Fibroblast of the aortic adventitia (primary cell): ENCODE measurements at regions not wholly inside any gene's neighbourhood (a gene's known extent, or its start where the extent isn't known, plus 50 kb on each side); places are given as distances from the start of the nearest gene placed in this dataset.

ENCODE experiments used
- DNase-seq: peaks from one replicate; pipeline ENCODE4 v3.0.0-alpha.2; 2010; ENCODE audit warnings: low read depth
- H3K4me3 ChIP-seq: 2 replicates; pipeline ENCODE4 v1.5.1; 2011; ENCODE audit warnings: low read depth, mild to moderate bottlenecking, control low read depth, low read length, moderate library complexity
- TF ChIP-seq, protein P1 (sequence below): IDR thresholded peaks from 2 replicates; pipeline ENCODE4 v1.5.1; 2011; ENCODE audit warnings: mild to moderate bottlenecking, low read length, control low read depth, inconsistent platforms; ENCODE audit not compliant: insufficient read depth

DNA sequence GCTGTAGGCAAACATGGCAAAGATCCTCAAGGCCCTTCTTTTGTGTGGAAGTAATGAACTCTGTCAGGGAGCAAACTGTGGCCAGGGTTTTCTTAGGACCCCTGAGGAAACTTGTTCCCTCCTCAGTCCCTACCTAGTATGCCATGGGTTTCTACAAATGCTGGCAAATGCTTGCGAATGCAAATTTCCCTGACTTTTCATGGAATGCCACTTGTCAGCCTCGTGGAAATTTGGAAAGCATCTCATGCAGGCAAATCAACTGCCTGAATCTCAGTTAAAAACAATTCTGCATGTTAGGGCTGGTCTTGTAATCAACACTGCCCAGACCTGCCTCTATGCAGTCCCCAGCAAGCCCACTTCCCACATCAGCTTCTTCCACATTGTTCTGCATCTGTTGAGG, 334.9 kb upstream of the AJAP1 start:
- no peak overlapping the region for H3K4me3 ChIP-seq
- TF ChIP-seq, protein P1, sequence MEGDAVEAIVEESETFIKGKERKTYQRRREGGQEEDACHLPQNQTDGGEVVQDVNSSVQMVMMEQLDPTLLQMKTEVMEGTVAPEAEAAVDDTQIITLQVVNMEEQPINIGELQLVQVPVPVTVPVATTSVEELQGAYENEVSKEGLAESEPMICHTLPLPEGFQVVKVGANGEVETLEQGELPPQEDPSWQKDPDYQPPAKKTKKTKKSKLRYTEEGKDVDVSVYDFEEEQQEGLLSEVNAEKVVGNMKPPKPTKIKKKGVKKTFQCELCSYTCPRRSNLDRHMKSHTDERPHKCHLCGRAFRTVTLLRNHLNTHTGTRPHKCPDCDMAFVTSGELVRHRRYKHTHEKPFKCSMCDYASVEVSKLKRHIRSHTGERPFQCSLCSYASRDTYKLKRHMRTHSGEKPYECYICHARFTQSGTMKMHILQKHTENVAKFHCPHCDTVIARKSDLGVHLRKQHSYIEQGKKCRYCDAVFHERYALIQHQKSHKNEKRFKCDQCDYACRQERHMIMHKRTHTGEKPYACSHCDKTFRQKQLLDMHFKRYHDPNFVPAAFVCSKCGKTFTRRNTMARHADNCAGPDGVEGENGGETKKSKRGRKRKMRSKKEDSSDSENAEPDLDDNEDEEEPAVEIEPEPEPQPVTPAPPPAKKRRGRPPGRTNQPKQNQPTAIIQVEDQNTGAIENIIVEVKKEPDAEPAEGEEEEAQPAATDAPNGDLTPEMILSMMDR: no peak
- no peak for DNase-seq

DNA sequence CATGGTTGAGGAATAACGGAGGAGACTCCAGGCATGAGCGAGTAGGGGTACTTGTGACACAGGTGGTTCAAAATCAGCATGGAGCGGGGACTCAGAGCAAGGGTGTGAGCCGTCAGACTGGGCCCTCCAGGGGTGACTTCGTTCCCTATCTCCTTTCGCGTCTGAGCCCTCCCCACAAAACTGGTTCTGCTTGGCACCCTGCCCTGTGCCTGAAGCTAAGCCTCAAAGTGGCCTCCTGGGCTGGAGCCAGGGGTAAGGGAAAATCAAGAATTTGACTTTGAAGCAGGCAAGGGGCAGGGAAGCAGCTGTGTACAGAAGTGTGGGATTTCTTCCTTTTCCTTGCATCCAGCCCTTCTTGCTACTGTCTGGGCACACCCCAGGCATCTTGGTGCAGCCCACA, 331.5 kb upstream of the AJAP1 start:
- no peak overlapping the region for H3K4me3 ChIP-seq
- TF ChIP-seq, protein P1: no peak
- DNase-seq: no peak

DNA sequence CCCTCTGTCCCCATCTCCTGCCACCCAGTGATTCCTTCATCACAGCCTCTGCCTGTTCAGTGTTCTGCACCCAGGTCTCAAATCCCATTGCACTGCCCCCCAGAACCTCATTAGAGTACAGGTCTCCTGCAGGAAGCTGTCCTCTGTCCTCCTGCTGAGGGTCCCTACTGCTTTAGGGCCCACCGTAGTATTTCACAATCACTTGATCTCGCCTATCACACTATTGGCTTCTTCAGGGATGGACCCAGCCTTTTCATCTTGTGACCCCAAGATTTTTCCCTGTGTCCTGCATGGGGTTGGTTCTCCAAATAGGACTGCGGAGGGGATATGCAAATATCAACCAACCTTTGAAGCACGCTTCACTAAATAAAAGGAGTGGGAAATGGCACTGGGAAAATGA, 331.1 kb upstream of the AJAP1 start:
- H3K4me3 ChIP-seq: no peak overlapping the region
- TF ChIP-seq, protein P1: no peak
- DNase-seq: no peak

DNA sequence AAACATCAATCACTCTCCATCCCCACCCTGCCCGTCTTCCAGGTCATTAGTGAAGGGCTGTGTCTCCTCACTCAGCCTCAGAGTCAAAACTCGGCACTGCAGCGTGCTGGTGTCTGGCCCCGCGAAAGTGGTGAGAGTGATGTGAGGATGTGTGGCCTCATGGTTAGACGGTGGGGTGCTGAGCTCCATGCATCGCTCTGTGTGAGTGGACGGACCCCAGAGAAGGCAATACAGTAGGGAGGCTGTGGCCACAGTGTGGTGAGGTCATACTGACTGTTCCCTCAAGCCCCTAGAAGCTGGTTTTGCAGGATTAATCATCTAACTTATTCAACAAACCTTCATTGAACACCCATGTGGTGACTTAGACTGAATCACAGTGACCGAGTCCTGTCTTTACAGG, 329.9 kb upstream of the AJAP1 start:
- no peak overlapping the region for H3K4me3 ChIP-seq
- TF ChIP-seq, protein P1: no peak
- DNase-seq: no peak

DNA sequence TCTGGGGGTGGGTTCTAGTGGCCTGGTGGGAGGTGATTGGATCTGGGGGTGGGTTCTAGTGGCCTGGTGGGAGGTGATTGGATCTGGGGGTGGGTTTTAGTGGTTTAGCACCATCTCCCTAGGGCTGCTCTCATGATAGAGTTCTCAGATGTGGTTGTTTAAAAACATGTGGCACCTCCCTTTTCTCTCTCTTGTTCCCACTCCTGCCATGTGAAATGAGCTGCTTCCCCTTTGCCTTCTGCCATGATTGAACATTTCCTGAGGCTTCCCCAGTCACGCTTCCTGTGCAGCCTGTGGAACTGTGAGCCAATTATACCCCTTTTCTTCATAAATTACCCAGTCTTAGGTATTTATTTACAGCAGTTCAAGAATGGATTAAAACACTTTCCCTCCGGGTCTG, 327.3 kb upstream of the AJAP1 start:
- DNase-seq: no peak
- no peak overlapping the region for H3K4me3 ChIP-seq
- TF ChIP-seq, protein P1: no peak

DNA sequence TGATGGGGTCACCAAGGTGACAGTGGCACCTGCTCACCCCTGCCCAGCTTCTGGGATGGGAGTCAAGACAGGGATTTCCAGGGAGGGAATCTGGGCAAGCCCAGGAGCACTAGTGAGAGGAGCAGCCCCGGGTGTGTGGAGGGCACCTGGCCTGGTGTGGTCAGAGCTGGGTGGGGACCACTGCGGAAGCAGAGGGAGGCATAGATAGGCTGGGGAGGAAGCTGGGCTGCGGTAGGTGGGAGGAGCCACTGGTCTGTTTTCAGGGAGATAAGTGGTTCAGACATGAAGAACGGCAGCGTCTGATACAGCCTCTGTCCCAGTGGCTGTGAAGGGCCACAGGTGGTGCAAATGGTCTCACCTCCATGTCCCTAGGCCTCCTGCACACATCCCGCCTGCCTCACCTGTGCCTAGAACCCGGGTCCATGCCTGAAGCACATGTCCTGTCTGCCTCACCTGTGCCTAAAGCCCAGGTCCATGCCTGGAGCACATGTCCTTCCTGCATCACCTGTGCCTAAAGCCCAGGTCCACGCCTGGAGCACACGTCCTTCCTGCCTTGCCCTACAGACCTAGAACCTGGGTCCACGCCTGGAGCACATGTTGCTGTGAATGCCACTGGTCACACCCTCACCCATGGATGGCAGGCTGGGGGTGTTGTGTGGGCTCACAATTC, 325.9 kb upstream of the AJAP1 start:
- H3K4me3 ChIP-seq: no peak overlapping the region
- no peak for DNase-seq
- TF ChIP-seq, protein P1: no peak
